GM19395 (cell line): ENCODE measurements at regions not wholly inside any gene's neighbourhood (a gene's known extent, or its start where the extent isn't known, plus 50 kb on each side); places are given as distances from the start of the nearest gene placed in this dataset.

Source experiments
- ATAC-seq: cut with Tn5 transposase; IDR thresholded peaks from one replicate; pipeline ENCODE4 v1.9.1; 2021; ENCODE audit warnings: mild to moderate bottlenecking, moderate library complexity; ENCODE audit not compliant: unreplicated experiment

DNA sequence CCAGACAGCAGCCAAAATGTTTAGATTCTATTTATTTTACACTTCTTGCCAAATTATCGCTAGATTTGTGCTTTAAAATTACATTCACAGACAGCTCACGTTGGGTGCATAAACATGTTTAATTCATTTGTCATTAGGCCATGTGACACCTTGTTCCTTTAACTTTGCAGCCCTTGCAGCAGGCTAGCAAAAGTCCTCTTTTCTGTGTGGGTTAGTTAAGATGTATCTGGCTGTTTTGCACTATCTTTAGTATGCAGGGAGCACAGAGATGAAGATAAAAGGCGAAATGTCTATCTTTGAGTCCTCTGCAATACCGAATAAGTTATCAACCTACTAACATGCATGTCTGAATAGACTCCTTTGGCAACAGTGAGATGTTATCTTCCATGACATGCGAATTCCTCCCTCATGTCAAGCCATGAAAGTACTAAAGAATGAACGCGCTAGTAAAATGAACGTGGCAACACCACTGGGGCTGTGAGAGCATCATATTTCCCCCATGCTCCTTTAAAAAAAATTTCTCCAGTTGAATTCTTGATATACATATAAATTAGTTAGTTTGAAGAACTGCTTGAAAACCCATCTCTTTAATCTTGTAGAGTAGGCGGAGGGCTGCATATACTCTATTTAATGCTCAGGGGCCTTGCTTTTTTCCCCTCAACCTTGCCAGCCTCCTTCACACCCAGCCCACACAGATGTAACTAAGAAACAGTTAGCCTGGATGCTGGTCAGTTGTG is 620.4 kb upstream of the NR2F2 start:
- ATAC-seq = no peak

- ATAC-seq = no peak
These were observed 617.7 kb upstream of the NR2F2 start for GRCh38 chr15:95712785-95713184.

GRCh38 chr15:95713324-95713723 is 617.2 kb upstream of the NR2F2 start:
- ATAC-seq = no peak

DNA sequence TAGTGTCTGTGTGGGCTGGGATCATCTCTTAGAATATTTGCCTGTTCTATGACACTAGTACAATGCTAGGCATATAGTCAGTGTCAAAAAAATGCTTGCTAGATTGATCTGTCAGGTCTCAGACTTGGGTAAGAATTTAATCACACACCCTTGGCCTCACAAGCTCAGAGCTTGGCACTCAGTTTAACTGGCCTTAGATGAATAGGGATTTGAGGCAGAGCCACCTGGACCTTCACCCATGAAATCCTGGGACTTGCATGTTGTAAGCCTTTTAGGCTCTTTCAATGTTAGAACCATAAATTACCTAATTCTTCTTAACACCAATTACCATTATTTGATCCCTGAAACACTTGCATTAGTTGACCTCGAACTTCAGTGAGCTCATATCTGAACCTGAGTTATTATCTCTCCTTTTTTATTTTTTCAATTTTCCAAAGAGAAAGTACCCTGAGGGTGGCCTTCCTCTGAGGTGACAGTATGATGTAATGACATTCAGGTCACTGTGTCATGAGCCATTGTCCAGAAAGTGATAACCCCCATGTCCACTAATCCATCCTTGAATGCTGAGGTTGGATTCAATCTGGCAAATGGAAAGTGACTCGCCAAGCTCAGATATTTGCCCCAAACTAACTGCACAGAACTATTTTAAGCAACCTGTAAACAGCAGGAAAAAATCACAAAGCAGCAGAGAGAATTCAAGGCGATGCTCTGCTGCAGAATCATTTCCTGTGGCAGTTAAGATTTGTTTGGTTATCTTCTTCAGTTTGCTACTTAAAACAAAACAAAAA is 615.2 kb upstream of the NR2F2 start:
- no peak for ATAC-seq

DNA sequence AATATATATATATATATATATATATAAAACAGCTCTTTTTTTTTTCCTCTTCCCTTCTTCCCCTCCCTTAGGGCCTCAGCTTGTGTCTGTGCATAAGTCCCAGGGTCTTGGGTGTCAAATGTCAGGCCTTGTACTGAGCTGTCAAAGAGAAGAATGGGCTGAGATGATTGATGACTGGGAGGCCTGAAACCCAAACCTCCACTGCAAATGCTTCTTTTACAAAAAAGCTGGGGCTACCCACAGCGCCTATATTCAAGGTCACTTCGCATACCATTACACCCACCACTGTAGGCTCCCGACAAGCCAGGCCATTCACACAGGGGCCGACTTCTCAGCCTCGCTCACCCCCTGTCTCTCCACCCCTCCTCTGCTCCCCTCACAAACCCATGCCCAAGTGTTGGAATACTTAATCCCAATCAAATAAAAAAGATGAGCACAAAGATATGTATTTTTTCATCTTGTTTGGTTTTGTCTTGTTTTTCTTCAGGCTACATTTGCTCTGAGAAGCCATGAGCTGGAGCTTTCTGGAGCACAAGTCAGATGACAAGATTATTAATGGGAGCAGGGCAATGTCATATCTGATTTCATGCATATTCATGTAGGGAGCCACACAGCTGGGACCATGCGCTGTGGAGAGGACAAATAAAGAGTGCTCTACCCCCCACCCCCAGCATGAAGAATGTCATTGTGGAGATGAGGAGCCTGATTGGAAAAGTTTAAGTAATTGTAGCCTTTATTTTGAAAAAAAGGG is 614.4 kb upstream of the NR2F2 start:
- no peak for ATAC-seq

DNA sequence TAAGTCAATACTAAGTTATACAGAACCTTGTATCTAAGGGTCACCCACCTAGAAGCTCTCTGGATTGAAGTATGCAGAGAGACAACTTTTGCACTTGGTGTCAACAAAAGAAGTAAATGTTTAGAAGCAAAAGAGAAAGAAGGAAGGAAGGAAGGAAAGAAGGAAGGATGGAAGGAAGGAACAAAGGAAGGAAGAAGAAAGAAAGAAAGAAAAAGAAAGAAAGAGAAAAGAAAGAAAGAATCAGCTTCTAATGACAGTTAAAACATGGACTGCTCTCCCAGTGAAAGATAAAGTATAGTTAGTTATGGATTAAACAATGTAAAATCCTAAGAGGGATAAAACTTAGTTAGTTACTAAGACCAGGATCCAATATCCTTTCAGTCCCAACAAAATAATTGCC is 613.8 kb upstream of the NR2F2 start:
- no peak for ATAC-seq

- no peak for ATAC-seq
These were observed 612.1 kb upstream of the NR2F2 start for GRCh38 chr15:95718441-95718840.

DNA sequence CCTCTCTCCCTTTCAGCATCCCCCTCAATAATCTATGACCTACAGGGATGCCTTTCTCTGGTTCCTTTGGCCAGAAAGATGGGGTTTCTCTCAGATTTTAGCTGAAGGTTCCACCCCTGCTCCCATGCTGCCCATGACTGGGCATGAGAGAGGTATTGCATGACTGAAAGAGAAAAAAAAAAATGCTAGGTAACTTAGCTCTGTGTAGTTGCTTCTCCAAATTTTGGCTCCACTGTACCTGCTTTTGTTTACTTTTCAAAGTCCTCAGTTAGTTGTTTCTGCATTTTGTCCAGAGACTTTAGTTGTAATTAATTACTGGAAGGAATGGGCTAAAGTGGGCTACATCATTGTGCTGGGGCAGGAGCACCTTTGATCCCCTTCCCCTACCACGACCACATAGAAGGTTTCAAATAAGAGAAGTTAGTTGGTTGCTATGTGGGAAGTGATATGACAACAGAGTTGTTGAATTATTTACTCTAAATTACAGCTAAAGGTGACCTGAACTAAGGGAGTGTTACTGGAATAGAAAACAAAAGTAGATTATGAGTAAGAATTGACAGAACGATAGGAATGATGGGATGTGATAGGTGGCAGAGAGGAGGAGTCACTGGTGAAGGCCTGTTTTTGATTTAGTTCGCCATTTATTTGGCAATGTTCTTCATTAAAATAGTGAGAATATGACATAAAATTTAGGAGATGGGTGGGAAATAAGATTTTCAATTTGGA is 605.4 kb upstream of the NR2F2 start:
- no peak for ATAC-seq

DNA sequence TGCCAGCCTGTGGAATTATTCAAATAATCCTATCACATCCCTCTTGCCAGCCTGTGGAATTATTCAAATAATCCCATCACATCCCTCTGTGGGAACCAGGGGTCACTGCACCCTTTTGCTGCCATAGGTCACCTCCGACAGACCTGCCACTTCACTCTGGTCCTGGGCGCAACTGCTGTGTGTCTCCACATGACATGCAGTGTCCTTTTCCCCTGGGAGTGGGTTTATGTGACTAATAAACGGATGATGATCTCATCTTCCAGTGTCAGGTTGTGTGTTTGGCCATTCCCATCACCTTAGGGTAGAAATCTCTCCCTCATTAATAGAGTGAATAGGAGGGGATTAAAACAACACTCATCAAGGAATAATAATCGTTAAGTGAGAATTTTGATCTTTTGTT is 603.6 kb upstream of the NR2F2 start:
- no peak for ATAC-seq

GRCh38 chr15:95733931-95734330 is 596.6 kb upstream of the NR2F2 start:
- no peak for ATAC-seq

- no peak for ATAC-seq
These were observed 595.8 kb upstream of the NR2F2 start for GRCh38 chr15:95734422-95735316.

GRCh38 chr15:95737060-95737459 is 593.4 kb upstream of the NR2F2 start:
- ATAC-seq = no peak

DNA sequence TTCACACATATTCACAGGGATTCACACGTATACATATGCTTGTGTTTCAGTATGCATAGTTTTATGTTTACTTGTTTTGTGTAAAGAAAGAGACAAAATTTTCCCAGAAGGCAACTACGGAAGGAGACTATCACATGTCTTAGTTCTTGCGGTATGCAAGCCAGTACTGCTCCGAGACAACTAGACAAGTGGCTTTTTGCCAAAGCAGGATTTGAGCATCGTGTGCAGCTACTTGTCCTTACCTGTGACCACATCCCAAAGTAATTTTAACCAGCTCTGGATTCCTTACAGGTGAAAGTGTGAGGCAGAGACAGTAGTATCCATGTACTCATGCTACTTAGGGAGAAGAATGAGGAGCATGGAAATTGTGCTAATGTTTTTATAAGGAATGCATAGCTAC is 591.4 kb upstream of the NR2F2 start:
- ATAC-seq = no peak

DNA sequence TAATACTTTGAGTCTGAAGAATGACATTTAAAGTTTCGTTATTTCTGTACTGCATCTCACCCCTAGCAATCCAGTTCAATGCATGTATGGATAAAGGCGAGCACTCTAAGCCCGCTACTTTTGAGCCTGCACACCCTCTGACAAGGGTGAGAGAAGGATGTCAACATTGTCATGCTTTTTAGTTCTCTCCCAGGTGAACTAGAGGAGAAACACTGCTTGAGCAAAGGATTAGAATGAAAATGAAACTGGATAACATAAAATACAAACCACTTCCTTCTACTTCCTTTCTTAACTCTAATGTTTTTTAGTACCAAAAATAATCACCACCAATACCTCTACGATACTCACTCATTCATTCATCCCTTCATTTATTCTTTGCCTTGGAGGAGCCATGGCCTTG is 588.7 kb upstream of the NR2F2 start:
- ATAC-seq = no peak

GRCh38 chr15:95742256-95742655 is 588.2 kb upstream of the NR2F2 start:
- ATAC-seq = no peak

- no peak for ATAC-seq
These were observed 587.7 kb upstream of the NR2F2 start for GRCh38 chr15:95742836-95743235.

- ATAC-seq = no peak
These were observed 573.3 kb upstream of the NR2F2 start for GRCh38 chr15:95757171-95757570.

- no peak for ATAC-seq
These were observed 572.0 kb upstream of the NR2F2 start for GRCh38 chr15:95758451-95758850.

GRCh38 chr15:95758851-95759250 is 571.6 kb upstream of the NR2F2 start:
- no peak for ATAC-seq

DNA sequence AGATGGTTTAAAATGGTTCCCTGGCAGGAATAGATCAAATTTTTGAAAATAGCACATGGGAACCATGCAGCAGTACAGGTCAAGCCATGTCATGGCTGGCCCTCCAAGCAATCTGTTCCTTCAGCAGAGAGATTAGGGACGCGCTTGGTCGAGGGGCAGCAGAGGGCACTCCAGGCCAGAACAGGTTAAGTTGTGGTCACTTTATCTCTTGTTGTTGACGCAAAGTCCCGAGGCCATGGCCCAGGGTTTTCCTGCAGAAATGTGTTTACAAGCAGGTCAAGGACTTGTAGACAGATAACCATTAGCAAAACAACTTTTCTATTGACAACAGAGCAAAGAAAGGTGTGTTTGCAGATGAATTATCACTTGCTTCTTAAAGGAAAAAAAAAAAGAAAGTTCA is 570.0 kb upstream of the NR2F2 start:
- no peak for ATAC-seq
